ENCODE measurements at regions not wholly inside any gene's neighbourhood (a gene's known extent, or its start where the extent isn't known, plus 50 kb on each side); places are given as distances from the start of the nearest gene placed in this dataset.

- Histone ChIP-seq H2BK5ac (ENCODE audit: insufficient read length, low read length) (no peak overlapping the region), H4K91ac (ENCODE audit: insufficient read length, low read depth, low read length) (no peak overlapping the region), H3K27ac (ENCODE audit: insufficient read length, low read depth, low read length) (no peak overlapping the region), H3K23ac (ENCODE audit: insufficient read length, low read depth, low read length) (no peak overlapping the region), H3K56ac (ENCODE audit: insufficient read length, low read depth, low read length) (no peak overlapping the region), H4K8ac (replicated peaks; ENCODE audit: insufficient read length, low read depth, low read length) (no peak overlapping the region), H4K20me1 (ENCODE audit: control insufficient read depth, insufficient read depth, insufficient read length) (no peaks in the 10 kb centered on the region), H3K9me3 (ENCODE audit: control insufficient read depth, low read depth, low read length) (no peaks in the 10 kb centered on the region), H3K79me1 (ENCODE audit: insufficient read depth, low read depth, low read length, poor library complexity, severe bottlenecking) (no peaks in the 10 kb centered on the region), H2BK120ac (ENCODE audit: low read depth, low read length, poor library complexity, severe bottlenecking) (no peak overlapping the region), H3K79me2 (ENCODE audit: insufficient read depth, low read length) (no peaks in the 10 kb centered on the region), H2AFZ (ENCODE audit: low read length) (no peak overlapping the region), H3K4me2 (ENCODE audit: insufficient read depth, insufficient read length, low read length) (no peak overlapping the region), H3K9ac (ENCODE audit: extremely low read depth, insufficient read length, low read length) (no peak overlapping the region), H4K5ac (ENCODE audit: insufficient read length, low read depth, low read length) (no peak overlapping the region), H3K23me2 (ENCODE audit: insufficient read length, low read depth, low read length, poor library complexity, severe bottlenecking) (no peaks in the 10 kb centered on the region), H3K4ac (ENCODE audit: low read depth, low read length) (no peak overlapping the region), H3K18ac (ENCODE audit: insufficient read length, low read depth, low read length) (no peak overlapping the region), H3K27me3 (ENCODE audit: insufficient read depth, low read length) (no peaks in the 10 kb centered on the region), H2BK15ac (ENCODE audit: low read depth, low read length) (no peak overlapping the region), H3K4me1 (ENCODE audit: insufficient read depth, low read length) (peaks cover 3% of the 10 kb centered on the region; the same call in 1 of the 2 replicates), H2AK5ac (ENCODE audit: insufficient read length, low read length) (no peak overlapping the region), H2BK20ac (ENCODE audit: low read depth, low read length, poor library complexity, severe bottlenecking) (no peak overlapping the region), H2BK12ac (ENCODE audit: insufficient read length, low read depth, low read length) (no peak overlapping the region), H3T11ph (ENCODE audit: low read length) (no peak overlapping the region), H3K14ac (ENCODE audit: insufficient read depth, low read length) (no peak overlapping the region)
- WGBS (ENCODE audit: extremely low coverage, insufficient read length, low lambda C conversion rate), result no CpG with 5 or more reads among the region's 3 CpGs
- TF ChIP-seq CTCF (conservative IDR thresholded peaks at IDR 0.05), result no peak
- Mint-ChIP-seq H3K9me3 (no peaks in the 10 kb centered on the region), H3K4me3 (no peak overlapping the region), H3K27ac (no peak overlapping the region), H3K4me1 (peaks cover 7 to 13% of the 10 kb centered on the region in 2 experiments), H3K27me3 (ENCODE audit: low read depth) (no peaks in the 10 kb centered on the region), H3K36me3 (ENCODE audit: insufficient read depth in 1 of 3, low read depth in 3 of 3) (no peaks in the 10 kb centered on the region)
- DNase-seq, result no peak
Observed at GRCh38 chr6:126427713-126428112, 87.8 kb downstream of the CENPW start.

Measured in H9 (cell line).